Fibroblast of gingiva (primary cell): ENCODE measurements at regions not wholly inside any gene's neighbourhood (a gene's known extent, or its start where the extent isn't known, plus 50 kb on each side); places are given as distances from the start of the nearest gene placed in this dataset.
A peak's percentile ranks its signal among the peaks of the same experiment; 100 is the strongest.

Experiments
- DNase-seq: peaks from one replicate; pipeline ENCODE4 v3.0.0-alpha.2; 2011; ENCODE audit warnings: low read depth

DNA sequence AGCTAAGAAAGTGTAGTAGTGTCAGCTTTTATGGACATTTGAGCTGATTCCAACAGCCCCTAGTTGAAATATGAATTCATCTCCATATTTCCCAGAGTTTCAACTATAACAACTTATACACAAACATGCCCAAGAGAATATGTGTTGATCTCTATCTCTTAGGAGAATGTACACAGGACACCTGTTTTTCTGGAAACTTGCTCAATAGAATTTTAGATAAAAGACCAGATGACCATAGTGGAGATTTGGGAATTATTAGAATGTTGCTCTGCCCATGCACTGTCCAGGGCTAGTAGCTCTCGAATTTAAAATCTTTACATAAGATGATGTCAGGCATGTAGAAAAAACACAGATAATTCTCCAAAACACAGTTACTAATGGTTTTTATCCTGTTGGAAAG, 162.3 kb upstream of the VRK2 start:
- no peak for DNase-seq

DNA sequence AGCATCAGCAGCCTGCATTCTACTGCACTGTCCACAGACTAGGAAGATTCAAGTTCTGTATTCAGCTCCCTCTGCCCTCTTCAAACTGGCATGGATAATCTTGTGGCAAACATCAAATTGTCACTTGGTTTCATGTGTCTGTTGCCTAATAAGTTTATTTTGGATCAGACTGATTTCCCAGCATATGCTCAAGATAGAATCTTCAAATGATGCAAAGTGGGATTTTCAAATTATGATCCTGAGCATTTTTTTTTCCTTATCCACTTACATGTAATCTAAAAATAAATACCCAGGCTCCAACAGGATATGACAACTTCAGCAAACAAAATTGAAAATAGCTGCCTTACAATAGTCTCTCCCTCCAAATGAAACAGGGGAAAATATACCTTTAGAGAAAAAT, 160.9 kb upstream of the VRK2 start:
- no peak for DNase-seq

DNA sequence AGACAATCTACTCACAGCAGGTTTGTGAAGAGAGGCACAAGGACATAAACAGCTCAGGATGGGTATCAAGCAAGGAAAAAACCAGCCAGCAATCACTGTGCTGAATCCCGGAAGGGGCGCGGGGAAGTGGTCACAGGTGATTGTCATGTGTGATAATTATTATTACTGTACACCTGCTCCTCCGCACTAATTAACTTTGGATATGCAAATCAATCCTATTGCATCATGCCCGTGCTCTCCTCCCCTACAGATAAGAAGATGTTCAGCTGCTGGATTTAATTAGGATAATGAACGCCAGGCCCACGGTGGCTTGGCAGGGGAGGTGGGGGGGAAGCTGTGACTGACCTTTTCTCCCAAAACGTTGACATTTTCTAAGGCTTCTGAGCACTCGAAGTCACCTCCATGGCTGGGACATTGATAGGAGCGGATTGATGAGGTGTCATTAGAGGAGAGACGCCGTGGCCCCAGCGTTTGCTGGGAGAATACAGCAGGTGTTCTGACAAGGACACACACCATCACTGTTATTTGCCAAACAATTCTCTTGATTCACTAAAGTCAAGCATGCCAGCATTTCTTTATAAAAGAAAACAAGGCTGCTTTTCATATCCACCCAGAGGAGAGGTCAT, 160.3 kb upstream of the VRK2 start:
- DNase-seq, result no peak

DNA sequence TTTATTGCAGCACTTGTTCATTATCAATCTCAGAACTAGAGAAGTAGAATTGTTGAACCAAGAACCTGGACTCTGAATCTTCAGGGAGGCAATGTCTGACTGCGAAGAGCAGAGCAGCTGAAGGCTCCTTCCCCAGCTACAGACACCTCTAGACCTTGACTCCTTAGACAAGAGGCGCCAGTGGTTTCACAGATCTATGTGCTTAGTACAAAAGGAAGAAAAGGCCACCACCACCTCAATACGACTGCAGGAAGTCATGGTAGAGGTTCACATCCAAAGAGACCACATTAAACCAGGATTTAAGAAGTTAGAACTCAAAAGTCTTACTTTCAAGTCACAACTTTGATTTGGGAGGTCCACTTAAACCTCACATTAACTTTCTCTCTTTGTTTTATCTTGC, 158.1 kb upstream of the VRK2 start:
- DNase-seq, result no peak

DNA sequence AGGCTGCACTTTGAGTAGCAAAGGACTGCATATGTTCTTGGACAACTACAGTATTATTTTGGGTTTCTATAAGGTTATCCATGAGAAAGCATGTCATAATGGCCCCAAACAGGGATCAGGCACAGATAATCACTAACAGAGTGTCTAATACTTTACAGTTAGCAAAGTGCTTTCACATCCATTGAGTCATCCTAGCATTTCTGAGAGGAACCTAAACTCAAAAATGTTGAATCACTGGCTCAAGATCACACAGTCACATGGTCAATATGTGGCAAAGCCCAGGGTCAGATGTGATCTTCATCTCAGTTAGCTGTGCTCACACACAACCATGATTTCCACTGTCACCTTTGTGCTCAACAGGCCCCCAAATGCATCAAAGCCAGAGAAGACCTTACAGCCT, 156.1 kb upstream of the VRK2 start:
- peak; percentile 45 for DNase-seq

DNA sequence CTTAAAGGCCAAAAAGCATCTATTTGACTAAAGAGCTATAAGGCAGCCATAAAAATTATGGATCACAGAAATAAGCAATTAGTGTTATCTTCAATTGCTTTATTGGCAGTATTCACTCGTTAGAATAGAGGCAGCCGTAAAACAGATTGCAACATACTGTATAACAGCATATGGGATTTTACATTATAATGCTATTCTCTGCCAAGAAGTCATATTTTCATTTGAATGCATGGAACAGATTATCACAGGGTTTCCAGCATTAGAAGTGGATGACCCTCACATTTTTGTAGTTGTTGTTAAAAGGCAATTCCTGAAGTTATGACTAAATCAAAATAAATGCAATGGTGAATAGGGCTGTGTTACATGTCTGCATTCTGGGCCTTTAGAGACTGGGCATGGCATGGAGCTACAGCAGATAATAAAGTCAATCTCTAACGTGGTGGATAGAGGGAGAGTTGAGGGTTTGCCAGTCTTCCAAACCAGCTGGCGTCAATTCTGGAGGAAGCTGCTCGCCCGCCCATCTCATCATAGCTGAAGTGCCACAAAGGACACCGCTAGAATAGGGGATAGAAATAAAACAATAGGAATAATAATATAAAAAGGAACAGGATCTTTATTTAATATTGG, 155.4 kb upstream of the VRK2 start:
- no peak for DNase-seq

DNA sequence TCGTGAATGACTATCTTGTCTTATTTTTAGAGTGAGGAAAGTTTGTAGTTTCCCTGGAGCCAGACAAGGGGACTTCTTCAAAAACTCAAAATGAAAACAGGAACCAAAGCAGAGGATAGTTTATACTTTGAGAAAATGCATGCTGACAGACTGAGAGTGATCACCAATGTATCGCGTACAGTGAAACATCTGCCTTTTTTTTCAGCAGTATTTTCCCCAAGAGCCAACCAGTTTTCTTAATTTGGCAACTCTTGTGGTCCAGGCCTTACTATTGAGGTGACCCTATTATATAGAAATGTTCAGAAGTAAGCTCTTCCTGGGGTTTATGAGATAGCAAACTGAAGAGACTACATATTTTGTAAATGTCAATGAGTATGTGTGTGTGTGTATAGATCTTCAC, 153.7 kb upstream of the VRK2 start:
- DNase-seq, result no peak

DNA sequence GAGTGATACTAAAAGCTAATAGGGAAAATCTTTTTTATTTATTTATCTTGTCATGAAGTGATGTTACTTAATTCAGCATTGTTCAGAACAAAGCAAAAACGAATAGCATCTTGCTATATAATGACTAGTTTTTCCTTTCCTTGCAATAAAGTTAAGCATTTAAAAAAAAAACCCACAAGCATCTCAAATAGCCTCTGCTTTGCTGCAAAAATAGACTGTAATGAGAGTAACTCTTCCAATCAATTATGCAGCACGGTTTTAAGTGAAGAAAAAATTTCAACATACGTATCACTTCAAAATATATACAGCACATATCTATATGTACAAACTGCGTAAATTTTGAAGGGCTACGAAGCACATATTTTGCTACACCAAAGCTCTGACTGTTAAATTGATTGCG, 153.3 kb upstream of the VRK2 start:
- no peak for DNase-seq

DNA sequence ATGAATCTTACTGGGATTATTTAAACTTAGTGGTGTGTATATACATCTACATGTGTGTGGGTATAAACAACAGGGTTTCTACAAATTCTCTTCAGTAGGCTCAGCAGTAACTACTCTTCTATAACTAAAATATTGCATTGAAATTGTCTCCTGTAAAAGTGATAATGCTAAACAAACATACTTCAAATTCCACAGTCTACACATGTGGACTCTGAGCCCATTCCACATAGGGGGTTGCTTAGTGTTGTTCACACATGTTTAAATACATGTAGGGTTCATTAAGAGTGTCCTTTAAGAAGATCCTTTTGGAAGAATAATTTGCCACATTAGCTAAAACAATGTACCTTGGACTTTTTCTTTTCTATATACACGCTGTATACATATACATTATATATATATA, 152.8 kb upstream of the VRK2 start:
- no peak for DNase-seq

DNA sequence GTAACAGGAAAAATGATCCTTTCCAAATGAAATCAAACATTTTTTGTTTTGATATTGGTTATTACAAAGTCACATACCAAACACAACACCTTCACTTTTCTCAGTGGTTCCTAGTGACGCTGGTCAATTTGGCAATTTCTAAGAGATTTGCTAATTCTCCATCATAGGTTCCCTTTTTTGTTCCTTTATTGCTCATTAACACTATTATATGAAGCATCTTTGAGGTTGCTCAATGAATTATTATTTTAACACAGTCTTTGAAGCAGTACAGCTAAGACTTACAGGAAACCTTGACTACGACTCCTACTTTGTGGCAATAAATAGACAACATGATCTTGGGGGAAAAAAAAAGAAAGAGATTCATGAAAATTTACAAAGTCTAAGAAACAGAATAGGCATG, 152.2 kb upstream of the VRK2 start:
- DNase-seq, result no peak

DNA sequence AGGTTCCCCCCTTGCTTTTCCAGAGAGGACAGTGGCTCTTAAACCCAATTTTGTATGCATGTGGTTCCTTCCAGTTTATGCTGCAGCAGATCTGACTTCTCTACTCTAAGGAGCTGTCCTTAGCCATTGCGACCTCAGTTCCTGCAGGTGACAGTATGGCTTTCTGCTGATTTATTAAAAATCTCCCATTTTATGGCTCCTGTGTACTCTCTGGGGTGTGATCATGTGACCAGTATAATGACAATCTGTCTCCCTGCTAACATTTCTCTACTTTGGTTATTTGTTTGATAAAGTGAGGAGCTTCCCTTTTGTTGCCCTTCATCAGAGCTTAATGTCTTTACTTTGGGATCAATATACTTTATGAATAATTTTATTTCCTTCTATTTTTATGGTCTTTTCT, 148.7 kb upstream of the VRK2 start:
- no peak for DNase-seq

DNA sequence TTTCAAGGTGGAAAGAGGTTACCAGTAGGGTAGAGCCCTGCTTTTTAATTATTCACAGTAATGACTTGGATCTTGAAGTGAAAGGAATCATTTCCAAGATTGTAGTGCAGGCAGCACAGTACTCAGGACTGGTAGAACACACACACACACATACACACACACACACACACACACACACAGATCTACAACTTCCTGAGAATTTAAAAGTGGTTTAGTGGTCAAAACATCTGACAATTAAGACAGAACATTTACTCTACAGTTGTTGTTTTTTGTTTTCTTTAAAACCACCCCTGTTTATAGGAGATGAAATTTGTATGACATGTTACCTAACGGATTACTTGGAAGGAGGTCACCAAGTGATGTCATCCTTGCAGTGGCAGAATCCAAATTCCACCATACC, 146.7 kb upstream of the VRK2 start:
- DNase-seq, result no peak

DNA sequence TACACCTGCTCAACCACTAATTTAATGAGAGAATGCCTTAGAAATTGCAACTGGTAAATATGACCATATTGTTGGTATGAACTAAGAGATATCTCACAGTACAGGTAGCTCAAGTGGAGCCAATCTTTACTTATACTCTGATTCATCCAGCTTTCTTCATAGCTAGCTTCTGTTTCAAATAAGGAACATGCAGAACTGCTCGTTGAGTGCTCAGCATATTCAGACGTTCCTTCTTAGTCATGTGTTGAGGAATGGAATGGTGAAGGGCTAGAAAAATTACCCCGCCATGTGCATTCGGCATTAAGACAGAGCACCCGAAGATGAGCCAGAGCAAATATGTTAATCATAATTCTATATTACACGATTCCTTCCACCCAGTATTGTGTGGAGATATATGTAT, 144.0 kb upstream of the VRK2 start:
- DNase-seq, result no peak

DNA sequence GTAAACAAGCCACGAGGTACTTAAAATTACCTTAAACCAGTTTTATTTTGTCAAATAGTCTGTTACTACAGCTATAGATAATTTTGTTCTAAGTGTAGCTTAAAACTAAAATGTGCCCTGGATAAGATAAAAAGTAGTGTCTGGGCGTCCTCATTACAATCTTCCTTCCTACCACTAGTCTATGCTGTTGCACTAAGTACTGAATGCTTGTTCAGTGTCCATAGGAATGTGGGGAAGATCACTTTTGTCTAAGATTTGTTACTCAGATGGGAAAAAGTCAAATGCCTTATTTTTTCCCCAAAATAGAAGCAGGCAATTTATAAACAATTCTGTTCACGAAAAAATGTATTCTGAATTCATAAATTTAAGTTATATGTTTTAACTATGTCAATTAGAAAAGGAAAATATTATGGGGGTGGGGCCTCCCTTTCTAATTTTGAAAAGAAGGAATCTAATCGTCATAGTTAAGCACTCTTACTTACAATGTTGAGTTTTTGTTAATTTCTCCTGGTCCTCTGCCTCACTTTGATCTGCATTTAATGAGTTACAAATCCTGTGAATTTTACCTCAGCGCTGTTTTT, 140.4 kb upstream of the VRK2 start:
- peak; percentile 54 for DNase-seq

DNA sequence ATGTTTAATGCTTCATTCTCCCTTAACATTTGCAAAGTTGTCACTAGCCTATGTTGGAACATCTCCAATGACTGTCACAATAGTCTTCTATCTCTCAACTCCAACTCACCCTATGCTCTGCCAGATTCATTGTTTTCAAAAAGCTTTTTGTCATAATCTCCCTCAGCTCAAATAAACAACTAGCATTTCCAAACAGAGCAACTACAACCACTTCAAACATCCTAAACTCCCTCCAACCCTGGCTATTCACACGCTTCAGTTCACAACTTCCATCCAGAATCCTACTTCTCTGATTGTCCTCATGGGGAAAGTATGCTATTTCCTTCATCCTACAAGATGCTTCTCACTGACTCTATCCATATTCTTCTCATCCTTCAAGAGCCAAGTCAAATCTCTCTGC, 139.2 kb upstream of the VRK2 start:
- DNase-seq, result no peak

DNA sequence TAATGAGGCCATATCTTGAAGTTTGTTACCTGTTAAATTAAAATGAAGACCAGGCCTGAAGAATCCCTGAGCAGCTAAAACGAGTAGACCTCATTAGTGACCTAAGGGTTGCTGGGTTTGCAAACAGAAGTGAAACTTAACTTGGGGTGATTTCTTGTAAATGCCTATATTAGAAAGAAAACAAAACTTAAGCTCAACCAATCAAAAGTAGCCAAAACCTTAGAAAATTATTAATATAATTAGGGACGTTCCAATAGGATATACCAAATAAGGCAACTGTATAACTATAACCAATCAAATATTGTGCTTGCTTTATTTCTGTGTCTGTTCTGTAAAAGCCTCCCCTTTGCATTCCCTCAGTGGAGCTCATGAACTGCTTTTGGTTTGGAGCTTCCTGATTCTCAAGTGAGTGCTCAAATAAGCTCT, 137.9 kb upstream of the VRK2 start:
- no peak for DNase-seq

DNA sequence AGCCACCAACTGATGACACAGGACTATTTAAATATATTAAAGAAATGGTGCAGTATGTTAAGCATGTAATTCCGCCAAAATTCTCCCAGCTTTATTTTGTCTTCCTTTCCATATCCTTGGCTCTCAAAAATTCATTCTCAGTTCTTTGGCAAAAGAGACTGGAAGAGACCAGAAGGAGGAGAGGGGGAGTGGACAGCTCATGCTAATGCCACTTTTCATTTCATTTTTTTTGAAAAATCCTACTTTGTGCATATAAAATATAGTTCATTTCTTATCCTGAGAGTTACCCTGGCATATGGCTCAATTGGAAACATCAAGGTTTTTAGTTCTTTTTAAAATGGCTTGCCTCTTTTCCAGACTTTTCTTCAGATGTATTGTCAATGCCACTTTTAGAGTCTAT, 128.5 kb upstream of the VRK2 start:
- DNase-seq, result no peak

DNA sequence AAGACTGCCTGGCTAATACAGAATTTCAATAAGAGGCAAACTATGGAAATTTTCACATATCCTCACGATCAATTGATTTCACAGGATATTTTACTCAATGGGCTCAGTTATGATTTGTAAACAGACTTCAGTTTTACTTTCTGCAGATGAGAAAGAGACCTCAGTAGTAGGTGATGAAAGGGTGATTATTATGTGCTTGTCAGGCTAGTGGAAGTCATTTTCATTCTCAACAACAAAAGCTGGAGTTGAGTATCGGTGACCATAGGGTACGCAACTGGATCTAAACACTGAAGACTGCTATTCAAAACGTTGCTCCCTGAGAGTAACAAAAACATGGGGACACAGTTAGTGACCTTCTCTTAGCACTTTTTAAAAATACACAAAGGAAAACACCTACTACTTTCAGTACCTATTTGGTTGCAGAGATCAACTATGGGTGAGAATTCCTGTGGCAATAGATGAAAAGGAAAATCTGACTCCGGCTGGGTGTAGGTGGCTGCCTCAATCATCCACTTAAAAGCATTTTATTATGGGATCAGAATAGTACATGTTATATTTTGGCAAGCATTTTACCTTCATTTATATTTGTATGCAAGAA, 126.2 kb upstream of the VRK2 start:
- DNase-seq, result no peak

DNA sequence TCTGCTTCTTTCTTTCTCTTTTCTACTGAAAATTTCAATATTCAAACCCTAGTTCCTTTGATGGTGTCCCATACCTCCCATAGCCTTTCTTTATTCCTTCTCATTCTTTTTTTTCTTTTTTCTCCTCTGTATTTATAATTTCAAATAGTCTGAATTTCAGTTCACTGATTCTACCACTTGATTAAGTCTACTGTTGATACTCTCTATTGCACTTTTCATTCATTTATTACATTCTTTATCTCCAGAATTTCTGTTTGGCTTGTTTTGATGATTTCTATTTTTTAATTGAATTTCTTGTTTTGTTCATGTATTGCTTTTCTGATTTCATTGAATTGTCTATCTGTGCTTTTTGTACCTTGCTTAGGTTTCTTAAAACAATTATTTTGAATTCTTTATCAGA, 111.9 kb upstream of the VRK2 start:
- DNase-seq, result no peak

DNA sequence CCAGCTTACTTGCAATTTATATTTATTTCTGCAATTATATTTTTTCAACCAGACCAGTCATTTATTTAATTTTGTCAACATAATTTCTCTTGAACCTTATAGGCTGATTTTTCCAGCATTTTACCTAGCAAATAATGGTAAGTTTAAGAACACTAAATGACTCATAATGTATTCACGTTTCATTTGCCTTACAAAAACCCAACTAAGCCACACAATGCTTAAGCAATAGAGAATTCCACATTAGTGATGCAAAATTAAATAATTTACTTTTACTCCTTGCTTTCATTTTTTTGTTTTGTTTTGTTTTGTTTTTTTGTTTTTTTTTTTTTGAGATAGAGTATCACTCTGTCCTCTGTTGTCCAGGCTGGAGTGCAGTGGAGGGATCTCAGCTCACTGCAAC, 110.4 kb upstream of the VRK2 start:
- peak; percentile 4 for DNase-seq

DNA sequence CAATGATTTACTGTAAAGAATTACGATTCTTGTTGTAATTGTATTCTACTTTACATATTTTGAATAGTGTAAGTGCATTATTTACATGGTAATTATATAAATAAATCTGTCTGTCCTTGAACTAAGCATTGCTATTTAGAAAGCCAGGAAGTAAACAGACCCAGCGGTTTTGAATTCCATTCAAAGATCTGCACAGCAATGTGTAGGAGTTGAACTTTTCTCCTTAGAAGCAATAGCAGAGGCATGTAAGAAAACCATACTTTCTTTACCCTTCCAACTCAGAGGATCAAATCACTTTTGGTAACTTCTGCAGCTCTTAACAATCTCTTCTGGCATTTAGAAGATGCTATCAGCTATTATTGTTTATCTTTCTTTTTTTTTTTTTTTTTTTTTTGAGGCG, 109.2 kb upstream of the VRK2 start:
- DNase-seq, result peak; percentile 12

DNA sequence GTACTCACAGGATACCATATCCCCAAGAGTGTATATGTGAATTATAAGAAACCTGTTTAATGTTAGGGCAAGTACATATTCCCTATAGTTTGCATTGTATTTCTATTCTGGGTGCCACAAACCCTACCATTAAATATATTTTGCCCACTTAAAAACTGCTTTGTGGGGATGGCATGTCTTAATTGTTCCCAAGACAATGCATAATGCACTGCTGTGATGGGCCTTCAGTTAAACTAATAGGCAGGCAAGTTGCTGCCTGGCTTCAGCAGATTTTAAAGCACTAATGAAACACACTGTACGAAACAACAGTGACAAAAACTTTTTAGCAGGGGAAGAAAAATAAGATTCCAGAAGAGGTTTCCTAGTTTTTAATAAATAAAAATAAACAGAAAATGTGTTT, 104.8 kb upstream of the VRK2 start:
- no peak for DNase-seq

DNA sequence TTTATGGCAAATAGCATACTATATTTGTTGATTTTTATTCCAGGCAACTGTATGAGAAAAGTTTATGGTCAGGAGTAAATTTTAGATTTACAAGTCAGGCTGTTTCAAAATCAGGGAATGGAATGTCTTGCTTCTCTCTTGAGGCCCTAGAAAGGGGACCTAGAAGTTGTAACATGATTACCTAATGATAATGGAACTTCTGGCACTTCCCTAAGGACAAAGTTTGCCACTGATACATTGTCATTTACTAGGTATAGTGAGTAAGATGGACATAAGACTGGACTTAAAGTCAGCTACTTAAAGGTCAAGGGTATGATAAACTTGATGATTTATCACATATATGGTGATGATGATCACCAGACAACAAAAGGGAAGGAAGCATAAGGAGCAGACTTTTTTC, 103.3 kb upstream of the VRK2 start:
- DNase-seq, result peak; percentile 27

DNA sequence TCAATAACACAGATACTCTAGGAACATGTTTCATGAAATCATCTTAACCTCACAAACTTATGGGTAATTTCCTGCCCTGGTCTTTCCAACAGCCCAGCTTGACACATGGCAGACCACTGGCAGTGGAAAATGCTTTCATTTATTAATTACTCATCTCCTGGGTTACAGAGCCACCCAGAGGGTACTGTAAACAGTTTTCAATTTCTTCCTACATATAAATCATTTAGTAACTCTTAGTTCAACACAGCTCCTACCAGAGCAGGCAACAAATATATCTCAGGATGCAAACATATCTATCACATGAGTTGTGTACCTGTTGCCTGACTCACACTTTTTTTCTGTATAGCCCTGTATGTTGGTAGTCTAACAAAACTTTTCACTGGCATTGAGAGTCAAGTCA, 99.2 kb upstream of the VRK2 start:
- no peak for DNase-seq
